ENCODE measurements at regions not wholly inside any gene's neighbourhood (a gene's known extent, or its start where the extent isn't known, plus 50 kb on each side); places are given as distances from the start of the nearest gene placed in this dataset.

DNA sequence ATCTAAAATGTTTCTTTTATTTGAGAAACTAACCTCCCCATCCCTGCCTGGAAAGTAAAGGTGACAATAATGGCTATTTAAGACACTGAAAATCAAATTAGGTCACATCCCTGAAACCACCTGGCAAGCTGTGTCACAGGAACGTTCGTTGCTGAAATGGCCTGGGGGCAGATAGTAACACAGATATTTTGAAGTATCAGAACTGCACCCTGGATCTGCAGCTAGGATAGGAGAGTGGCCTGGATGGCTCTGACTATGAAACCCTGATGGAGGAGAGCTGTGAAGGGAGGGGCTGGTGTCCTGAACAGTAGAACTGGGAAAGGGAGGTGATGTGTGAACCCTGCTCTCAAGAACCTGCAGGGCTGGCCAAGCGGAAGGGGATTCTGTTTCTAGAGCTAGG, 648.3 kb upstream of the CFAP20DC start:
- WGBS (ENCODE audit: missing lambda C conversion rate): 31% methylated on average over 3 of the region's 3 CpGs
- Histone ChIP-seq H3K27ac (no peak overlapping the region), H3K4me2 (no peak overlapping the region), H3K4me3 (no peak overlapping the region), H3K4me1 (no peaks in the 10 kb centered on the region), H3K9me3 (no peaks in the 10 kb centered on the region)
- no peak for TF ChIP-seq ZSCAN20 (CRISPR knock-in tag; IDR thresholded peaks at IDR 0.05)
- TF ChIP-seq E2F6 (IDR thresholded peaks at IDR 0.05; ENCODE audit: borderline replicate concordance, low read depth): no peak
- no peak for TF ChIP-seq CHD2 (IDR thresholded peaks at IDR 0.05; ENCODE audit: low read length, partially characterized antibody)
- TF ChIP-seq, protein P1, sequence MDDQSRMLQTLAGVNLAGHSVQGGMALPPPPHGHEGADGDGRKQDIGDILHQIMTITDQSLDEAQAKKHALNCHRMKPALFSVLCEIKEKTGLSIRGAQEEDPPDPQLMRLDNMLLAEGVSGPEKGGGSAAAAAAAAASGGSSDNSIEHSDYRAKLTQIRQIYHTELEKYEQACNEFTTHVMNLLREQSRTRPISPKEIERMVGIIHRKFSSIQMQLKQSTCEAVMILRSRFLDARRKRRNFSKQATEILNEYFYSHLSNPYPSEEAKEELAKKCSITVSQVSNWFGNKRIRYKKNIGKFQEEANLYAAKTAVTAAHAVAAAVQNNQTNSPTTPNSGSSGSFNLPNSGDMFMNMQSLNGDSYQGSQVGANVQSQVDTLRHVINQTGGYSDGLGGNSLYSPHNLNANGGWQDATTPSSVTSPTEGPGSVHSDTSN (IDR thresholded peaks at IDR 0.05): no peak
- TF ChIP-seq MAFK (IDR thresholded peaks at IDR 0.05; ENCODE audit: partially characterized antibody): no peak
- no peak for TF ChIP-seq CBX2 (IDR thresholded peaks at IDR 0.05; ENCODE audit: borderline replicate concordance, low read depth)
- TF ChIP-seq, protein P2, sequence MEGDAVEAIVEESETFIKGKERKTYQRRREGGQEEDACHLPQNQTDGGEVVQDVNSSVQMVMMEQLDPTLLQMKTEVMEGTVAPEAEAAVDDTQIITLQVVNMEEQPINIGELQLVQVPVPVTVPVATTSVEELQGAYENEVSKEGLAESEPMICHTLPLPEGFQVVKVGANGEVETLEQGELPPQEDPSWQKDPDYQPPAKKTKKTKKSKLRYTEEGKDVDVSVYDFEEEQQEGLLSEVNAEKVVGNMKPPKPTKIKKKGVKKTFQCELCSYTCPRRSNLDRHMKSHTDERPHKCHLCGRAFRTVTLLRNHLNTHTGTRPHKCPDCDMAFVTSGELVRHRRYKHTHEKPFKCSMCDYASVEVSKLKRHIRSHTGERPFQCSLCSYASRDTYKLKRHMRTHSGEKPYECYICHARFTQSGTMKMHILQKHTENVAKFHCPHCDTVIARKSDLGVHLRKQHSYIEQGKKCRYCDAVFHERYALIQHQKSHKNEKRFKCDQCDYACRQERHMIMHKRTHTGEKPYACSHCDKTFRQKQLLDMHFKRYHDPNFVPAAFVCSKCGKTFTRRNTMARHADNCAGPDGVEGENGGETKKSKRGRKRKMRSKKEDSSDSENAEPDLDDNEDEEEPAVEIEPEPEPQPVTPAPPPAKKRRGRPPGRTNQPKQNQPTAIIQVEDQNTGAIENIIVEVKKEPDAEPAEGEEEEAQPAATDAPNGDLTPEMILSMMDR (IDR thresholded peaks at IDR 0.05): no peak
- TF ChIP-seq JUN (IDR thresholded peaks at IDR 0.05): no peak
- TF ChIP-seq PHF8 (IDR thresholded peaks at IDR 0.05; ENCODE audit: borderline replicate concordance, low read depth): no peak
- no peak for TF ChIP-seq CEBPB (IDR thresholded peaks at IDR 0.05)
- TF ChIP-seq ZNF302 (CRISPR knock-in tag; IDR thresholded peaks at IDR 0.05): no peak
- no peak for TF ChIP-seq BHLHE40 (IDR thresholded peaks at IDR 0.05; ENCODE audit: low read depth, low read length)
- TF ChIP-seq RFX5 (IDR thresholded peaks at IDR 0.05): no peak
- no peak for TF ChIP-seq ATOH8 (CRISPR knock-in tag; IDR thresholded peaks at IDR 0.05; ENCODE audit: low read depth)
- no peak for TF ChIP-seq RAD21 (conservative IDR thresholded peaks at IDR 0.05 in 1 of 2, IDR thresholded peaks at IDR 0.05 in 1 of 2)
- no peak for TF ChIP-seq TP53 (CRISPR knock-in tag; IDR thresholded peaks at IDR 0.05)
- no peak for TF ChIP-seq REST (IDR thresholded peaks at IDR 0.05)
- TF ChIP-seq USF2 (IDR thresholded peaks at IDR 0.05): no peak
- TF ChIP-seq KDM5A (IDR thresholded peaks at IDR 0.05): no peak
- ATAC-seq: no peak
- no peak for DNase-seq (ENCODE audit: low read depth in 1 of 2, low spot score in 1 of 2)
- CTCF ChIA-PET: no interaction called here
- POLR2A ChIA-PET: no interaction called here
- no peak for FAIRE-seq
